ENCODE measurements at regions not wholly inside any gene's neighbourhood (a gene's known extent, or its start where the extent isn't known, plus 50 kb on each side); places are given as distances from the start of the nearest gene placed in this dataset.
"Not testable (repeated sequence)": the region's sequence is repeated elsewhere in the genome, so short reads cannot be mapped to it uniquely, and the experiment has no call there.

- Histone ChIP-seq H3K27ac (ENCODE audit: low read depth, low read length) (no peak overlapping the region), H3K36me3 (ENCODE audit: control insufficient read depth in 5 of 5, insufficient read depth in 5 of 5, low read length in 5 of 5) (no peaks in the 10 kb centered on the region), H3K27me3 (ENCODE audit: control insufficient read depth in 5 of 5, insufficient read depth in 4 of 5, low read length in 5 of 5) (no peaks in the 10 kb centered on the region), H3K9me3 (ENCODE audit: control insufficient read depth in 5 of 5, low read length in 5 of 5) (peaks cover 0 to 3% (median 0%) of the 10 kb centered on the region in 5 donors), H3K4me1 (ENCODE audit: control insufficient read depth in 5 of 5, insufficient read depth in 5 of 5, low read length in 5 of 5) (peaks cover 2 to 32% (median 21%) of the 10 kb centered on the region in 5 donors), H3K4me3 (ENCODE audit: low read depth in 1 of 5, low read length in 5 of 5) (no peak overlapping the region), H3K9ac (ENCODE audit: low read length in 5 of 5) (no peak overlapping the region)
Observed at GRCh38 chr3:94360987-94361386, 298.1 kb downstream of the NSUN3 start.

DNA sequence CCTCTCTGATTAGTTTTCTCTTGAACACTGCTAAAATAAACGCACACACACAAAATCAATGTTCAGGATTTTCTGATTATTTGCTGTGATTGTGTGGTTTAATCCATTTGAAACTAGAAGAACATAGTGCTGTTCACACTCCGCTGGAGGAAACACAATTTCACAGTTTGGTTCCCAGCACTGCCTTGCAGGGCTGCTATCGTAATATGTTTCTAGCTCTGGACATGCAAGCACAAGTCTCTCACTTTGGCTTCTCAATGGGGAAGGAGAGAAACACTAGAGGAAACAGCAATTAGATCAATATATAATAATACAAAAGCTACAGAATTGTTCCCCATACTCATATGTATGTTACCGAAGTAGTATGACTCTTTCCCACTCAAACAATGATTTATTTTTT lies 299.5 kb downstream of the NSUN3 start:
- H3K9ac ChIP-seq (ENCODE audit: low read length in 5 of 5), result no peak overlapping the region

DNA sequence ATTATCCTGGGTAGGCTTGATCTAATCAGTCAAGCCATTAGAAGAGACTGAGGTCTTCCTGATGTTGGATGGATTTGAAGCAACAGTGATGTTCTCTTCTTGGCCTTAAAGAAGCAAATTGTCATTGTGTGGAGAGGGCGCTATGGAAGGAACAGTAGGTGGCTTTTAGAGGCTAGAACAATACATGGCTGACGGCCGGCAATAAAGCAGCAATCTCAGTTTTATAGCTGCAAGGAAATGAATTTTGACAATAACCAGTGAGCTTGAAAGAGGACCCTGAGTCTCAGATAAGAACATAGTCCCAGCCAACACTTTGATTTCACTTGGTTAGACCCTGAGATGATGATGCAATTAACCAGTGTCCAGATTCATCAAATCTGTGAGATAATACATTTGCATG lies 302.1 kb downstream of the NSUN3 start:
- Histone ChIP-seq H3K36me3 (ENCODE audit: control insufficient read depth in 5 of 5, insufficient read depth in 5 of 5, low read length in 5 of 5) (no peaks in the 10 kb centered on the region), H3K9ac (ENCODE audit: low read length in 5 of 5) (no peak overlapping the region), H3K4me1 (ENCODE audit: control insufficient read depth in 5 of 5, insufficient read depth in 5 of 5, low read length in 5 of 5) (peaks cover 2 to 32% (median 18%) of the 10 kb centered on the region in 5 donors), H3K9me3 (ENCODE audit: control insufficient read depth in 5 of 5, low read length in 5 of 5) (peaks cover 0 to 3% (median 0%) of the 10 kb centered on the region in 5 donors), H3K4me3 (ENCODE audit: low read depth in 1 of 5, low read length in 5 of 5) (no peak overlapping the region), H3K27me3 (ENCODE audit: control insufficient read depth in 5 of 5, insufficient read depth in 4 of 5, low read length in 5 of 5) (no peaks in the 10 kb centered on the region), H3K27ac (ENCODE audit: low read depth, low read length) (no peak overlapping the region)

More for the DNA sequence above, 299.5 kb downstream of the NSUN3 start:
- Histone ChIP-seq H3K4me3 (ENCODE audit: low read depth in 1 of 5, low read length in 5 of 5) (no peak overlapping the region), H3K27me3 (ENCODE audit: control insufficient read depth in 5 of 5, insufficient read depth in 4 of 5, low read length in 5 of 5) (no peaks in the 10 kb centered on the region), H3K4me1 (ENCODE audit: control insufficient read depth in 5 of 5, insufficient read depth in 5 of 5, low read length in 5 of 5) (peaks cover 2 to 32% (median 21%) of the 10 kb centered on the region in 5 donors), H3K36me3 (ENCODE audit: control insufficient read depth in 5 of 5, insufficient read depth in 5 of 5, low read length in 5 of 5) (no peaks in the 10 kb centered on the region), H3K9me3 (ENCODE audit: control insufficient read depth in 5 of 5, low read length in 5 of 5) (peaks cover 0 to 3% (median 0%) of the 10 kb centered on the region in 5 donors), H3K27ac (ENCODE audit: low read depth, low read length) (no peak overlapping the region)

- Histone ChIP-seq H3K9ac (ENCODE audit: low read length in 5 of 5) (no peak overlapping the region), H3K36me3 (ENCODE audit: control insufficient read depth in 5 of 5, insufficient read depth in 5 of 5, low read length in 5 of 5) (no peaks in the 10 kb centered on the region), H3K4me1 (ENCODE audit: control insufficient read depth in 5 of 5, insufficient read depth in 5 of 5, low read length in 5 of 5) (peaks cover 0 to 6% (median 0%) of the 10 kb centered on the region in 5 donors), H3K27ac (ENCODE audit: low read depth, low read length) (no peak overlapping the region), H3K27me3 (ENCODE audit: control insufficient read depth in 5 of 5, insufficient read depth in 4 of 5, low read length in 5 of 5) (no peaks in the 10 kb centered on the region), H3K4me3 (ENCODE audit: low read depth in 1 of 5, low read length in 5 of 5) (no peak overlapping the region), H3K9me3 (ENCODE audit: control insufficient read depth in 5 of 5, low read length in 5 of 5) (no peaks in the 10 kb centered on the region)
Observed at GRCh38 chr3:94372026-94372425, 309.2 kb downstream of the NSUN3 start.

GRCh38 chr3:94373456-94373855 lies 310.6 kb downstream of the NSUN3 start:
- Histone ChIP-seq H3K36me3 (ENCODE audit: control insufficient read depth in 5 of 5, insufficient read depth in 5 of 5, low read length in 5 of 5) (no peaks in the 10 kb centered on the region), H3K27me3 (ENCODE audit: control insufficient read depth in 5 of 5, insufficient read depth in 4 of 5, low read length in 5 of 5) (no peaks in the 10 kb centered on the region), H3K9ac (ENCODE audit: low read length in 5 of 5) (no peak overlapping the region), H3K9me3 (ENCODE audit: control insufficient read depth in 5 of 5, low read length in 5 of 5) (no peaks in the 10 kb centered on the region), H3K4me3 (ENCODE audit: low read depth in 1 of 5, low read length in 5 of 5) (no peak overlapping the region), H3K4me1 (ENCODE audit: control insufficient read depth in 5 of 5, insufficient read depth in 5 of 5, low read length in 5 of 5) (peaks cover 0 to 6% (median 0%) of the 10 kb centered on the region in 5 donors), H3K27ac (ENCODE audit: low read depth, low read length) (no peak overlapping the region)

DNA sequence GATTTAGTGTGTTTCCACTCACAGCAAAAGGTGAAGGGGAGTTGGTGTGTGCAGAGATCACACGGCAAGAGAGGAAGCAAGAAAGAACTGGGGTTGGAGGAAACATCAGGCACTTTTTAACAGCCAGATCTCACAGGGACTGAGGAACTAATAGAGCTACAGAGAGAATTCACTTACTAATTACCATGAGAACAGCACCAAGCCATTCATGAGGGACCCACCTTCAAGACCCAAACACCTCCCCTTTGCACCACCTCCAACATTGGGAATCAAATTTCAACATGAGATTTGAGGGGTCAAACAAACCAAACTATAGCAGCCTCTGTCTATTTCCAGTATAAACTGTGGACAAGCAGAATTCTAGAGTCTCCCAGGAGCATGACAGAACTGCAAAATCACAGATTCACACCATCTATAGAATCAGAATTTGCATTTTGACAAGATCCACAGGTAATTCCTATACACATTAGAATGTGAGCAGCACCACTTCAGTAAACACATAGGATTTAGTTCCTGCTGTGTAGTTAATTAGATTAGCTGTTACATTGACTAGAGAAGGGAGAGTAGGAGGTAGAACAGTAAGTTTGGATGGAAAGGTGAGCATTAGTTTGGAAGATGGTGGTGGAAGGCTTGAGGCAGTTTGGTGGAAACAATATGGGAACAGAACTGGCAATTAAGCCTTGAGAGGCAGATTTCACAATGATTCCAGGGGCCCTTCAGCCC lies 311.7 kb downstream of the NSUN3 start:
- no peak overlapping the region for H3K27ac ChIP-seq (ENCODE audit: low read depth, low read length)
- peaks cover 0 to 6% (median 0%) of the 10 kb centered on the region in 5 donors for H3K4me1 ChIP-seq (ENCODE audit: control insufficient read depth in 5 of 5, insufficient read depth in 5 of 5, low read length in 5 of 5)
- no peak overlapping the region for H3K4me3 ChIP-seq (ENCODE audit: low read depth in 1 of 5, low read length in 5 of 5)
- H3K9ac ChIP-seq (ENCODE audit: low read length in 5 of 5), result no peak overlapping the region
- no peaks in the 10 kb centered on the region for H3K27me3 ChIP-seq (ENCODE audit: control insufficient read depth in 5 of 5, insufficient read depth in 4 of 5, low read length in 5 of 5)
- H3K36me3 ChIP-seq (ENCODE audit: control insufficient read depth in 5 of 5, insufficient read depth in 5 of 5, low read length in 5 of 5), result no peaks in the 10 kb centered on the region
- no peaks in the 10 kb centered on the region for H3K9me3 ChIP-seq (ENCODE audit: control insufficient read depth in 5 of 5, low read length in 5 of 5)

DNA sequence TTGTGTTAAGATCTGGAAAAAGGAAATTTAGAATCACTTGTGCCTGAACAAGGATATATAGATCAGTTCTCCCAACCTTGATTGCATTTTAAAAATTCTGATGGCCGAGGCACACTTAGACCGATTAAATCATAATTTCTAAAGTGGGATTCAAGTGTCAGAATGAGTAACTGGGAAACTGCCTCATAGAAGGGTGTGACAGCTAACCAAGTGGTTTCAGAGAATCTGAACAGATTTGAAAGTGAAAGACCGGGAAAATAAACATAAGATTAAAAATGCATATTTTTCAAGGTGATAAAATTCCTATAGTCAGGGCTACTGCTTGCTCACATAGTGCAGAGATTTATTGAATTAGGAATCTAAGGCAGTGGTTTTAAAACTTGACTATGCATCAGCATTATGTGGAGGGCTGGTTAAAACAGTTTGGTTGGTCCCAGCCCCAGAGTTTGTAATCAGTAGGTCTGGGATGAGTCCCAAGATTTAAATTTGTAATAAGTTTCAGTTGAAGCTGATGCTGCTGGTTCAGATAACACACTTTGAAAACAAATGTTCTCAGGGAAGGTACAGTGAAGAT lies 314.3 kb downstream of the NSUN3 start:
- H3K27me3 ChIP-seq (ENCODE audit: control insufficient read depth in 5 of 5, insufficient read depth in 4 of 5, low read length in 5 of 5); H3K9ac ChIP-seq (ENCODE audit: low read length in 5 of 5); H3K4me3 ChIP-seq (ENCODE audit: low read depth in 1 of 5, low read length in 5 of 5); H3K4me1 ChIP-seq (ENCODE audit: control insufficient read depth in 5 of 5, insufficient read depth in 5 of 5, low read length in 5 of 5); H3K9me3 ChIP-seq (ENCODE audit: control insufficient read depth in 5 of 5, low read length in 5 of 5); H3K36me3 ChIP-seq (ENCODE audit: control insufficient read depth in 5 of 5, insufficient read depth in 5 of 5, low read length in 5 of 5); H3K27ac ChIP-seq (ENCODE audit: low read depth, low read length): not testable (repeated sequence)

DNA sequence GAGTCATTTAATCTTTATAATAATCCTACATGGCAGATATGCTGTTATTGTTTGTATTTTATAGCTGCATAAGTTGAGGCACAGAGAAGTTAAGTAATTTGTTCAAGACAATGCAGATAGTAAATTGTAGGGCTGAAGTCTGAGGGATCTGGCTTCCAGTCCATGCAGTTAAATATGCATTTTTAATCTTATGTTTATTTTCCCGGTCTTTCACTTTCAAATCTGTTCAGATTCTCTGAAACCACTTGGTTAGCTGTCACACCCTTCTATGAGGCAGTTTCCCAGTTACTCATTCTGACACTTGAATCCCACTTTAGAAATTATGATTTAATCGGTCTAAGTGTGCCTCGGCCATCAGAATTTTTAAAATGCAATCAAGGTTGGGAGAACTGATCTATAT lies 315.0 kb downstream of the NSUN3 start:
- H3K9me3 ChIP-seq (ENCODE audit: control insufficient read depth in 5 of 5, low read length in 5 of 5); H3K27me3 ChIP-seq (ENCODE audit: control insufficient read depth in 5 of 5, insufficient read depth in 4 of 5, low read length in 5 of 5); H3K4me3 ChIP-seq (ENCODE audit: low read depth in 1 of 5, low read length in 5 of 5); H3K36me3 ChIP-seq (ENCODE audit: control insufficient read depth in 5 of 5, insufficient read depth in 5 of 5, low read length in 5 of 5); H3K9ac ChIP-seq (ENCODE audit: low read length in 5 of 5); H3K27ac ChIP-seq (ENCODE audit: low read depth, low read length); H3K4me1 ChIP-seq (ENCODE audit: control insufficient read depth in 5 of 5, insufficient read depth in 5 of 5, low read length in 5 of 5): not testable (repeated sequence)

GRCh38 chr3:94378322-94378721 lies 315.5 kb downstream of the NSUN3 start:
- H3K9ac ChIP-seq (ENCODE audit: low read length in 5 of 5), result no peak overlapping the region
- no peaks in the 10 kb centered on the region for H3K9me3 ChIP-seq (ENCODE audit: control insufficient read depth in 5 of 5, low read length in 5 of 5)
- H3K4me1 ChIP-seq (ENCODE audit: control insufficient read depth in 5 of 5, insufficient read depth in 5 of 5, low read length in 5 of 5), result peaks cover 0 to 3% (median 0%) of the 10 kb centered on the region in 5 donors
- no peaks in the 10 kb centered on the region for H3K36me3 ChIP-seq (ENCODE audit: control insufficient read depth in 5 of 5, insufficient read depth in 5 of 5, low read length in 5 of 5)
- no peak overlapping the region for H3K4me3 ChIP-seq (ENCODE audit: low read depth in 1 of 5, low read length in 5 of 5)
- no peaks in the 10 kb centered on the region for H3K27me3 ChIP-seq (ENCODE audit: control insufficient read depth in 5 of 5, insufficient read depth in 4 of 5, low read length in 5 of 5)
- H3K27ac ChIP-seq (ENCODE audit: low read depth, low read length), result no peak overlapping the region

GRCh38 chr3:94379264-94379663 lies 316.4 kb downstream of the NSUN3 start:
- Histone ChIP-seq H3K9me3 (ENCODE audit: control insufficient read depth in 5 of 5, low read length in 5 of 5) (no peaks in the 10 kb centered on the region), H3K4me3 (ENCODE audit: low read depth in 1 of 5, low read length in 5 of 5) (no peak overlapping the region), H3K9ac (ENCODE audit: low read length in 5 of 5) (no peak overlapping the region), H3K27ac (ENCODE audit: low read depth, low read length) (no peak overlapping the region), H3K4me1 (ENCODE audit: control insufficient read depth in 5 of 5, insufficient read depth in 5 of 5, low read length in 5 of 5) (no peaks in the 10 kb centered on the region), H3K36me3 (ENCODE audit: control insufficient read depth in 5 of 5, insufficient read depth in 5 of 5, low read length in 5 of 5) (no peaks in the 10 kb centered on the region), H3K27me3 (ENCODE audit: control insufficient read depth in 5 of 5, insufficient read depth in 4 of 5, low read length in 5 of 5) (no peaks in the 10 kb centered on the region)

Measured in subcutaneous abdominal adipose tissue (tissue), 5 donors.